Mucosa of stomach (tissue), 1 donor: ENCODE measurements at regions not wholly inside any gene's neighbourhood (a gene's known extent, or its start where the extent isn't known, plus 50 kb on each side); places are given as distances from the start of the nearest gene placed in this dataset.
"Not testable (repeated sequence)": the region's sequence is repeated elsewhere in the genome, so short reads cannot be mapped to it uniquely, and the experiment has no call there.

ENCODE experiments used
- H3K27me3 ChIP-seq: one replicate; pipeline ENCODE4 v1.7.0; 2013; ENCODE audit warnings: mild to moderate bottlenecking, low read length; ENCODE audit not compliant: control insufficient read depth, insufficient read depth
- H3K36me3 ChIP-seq: one replicate; pipeline ENCODE4 v1.7.0; 2013; ENCODE audit warnings: low read length; ENCODE audit not compliant: control insufficient read depth, insufficient read depth
- H3K4me1 ChIP-seq: one replicate; pipeline ENCODE4 v1.7.0; 2013; ENCODE audit warnings: mild to moderate bottlenecking, low read length; ENCODE audit not compliant: control insufficient read depth, insufficient read depth
- H3K4me3 ChIP-seq: one replicate; pipeline ENCODE4 v1.7.0; 2013; ENCODE audit warnings: low read length
- H3K9ac ChIP-seq: one replicate; pipeline ENCODE4 v1.7.0; 2013; ENCODE audit warnings: mild to moderate bottlenecking, low read length, moderate library complexity
- H3K9me3 ChIP-seq: one replicate; pipeline ENCODE4 v1.7.0; 2013; ENCODE audit warnings: mild to moderate bottlenecking, low read length, moderate library complexity; ENCODE audit not compliant: control insufficient read depth
- donor health status: Pancreatic carcinoma.

GRCh38 chr13:61600360-61601033, 184.8 kb upstream of the PCDH20 start:
- Histone ChIP-seq H3K27me3 (no peaks in the 10 kb centered on the region), H3K9ac (no peak overlapping the region)

GRCh38 chr13:61592489-61592888, 176.8 kb upstream of the PCDH20 start:
- no peaks in the 10 kb centered on the region for H3K27me3 ChIP-seq
- H3K9me3 ChIP-seq: no peaks in the 10 kb centered on the region
- H3K9ac ChIP-seq: no peak overlapping the region
- no peaks in the 10 kb centered on the region for H3K36me3 ChIP-seq
- H3K4me3 ChIP-seq: no peak overlapping the region
- no peaks in the 10 kb centered on the region for H3K4me1 ChIP-seq

More at GRCh38 chr13:61600360-61601033, 184.8 kb upstream of the PCDH20 start:
- H3K36me3 ChIP-seq: no peaks in the 10 kb centered on the region
- no peaks in the 10 kb centered on the region for H3K9me3 ChIP-seq
- H3K4me3 ChIP-seq: no peak overlapping the region
- H3K4me1 ChIP-seq: no peaks in the 10 kb centered on the region

GRCh38 chr13:61575973-61576372, 160.3 kb upstream of the PCDH20 start:
- H3K9ac ChIP-seq: no peak overlapping the region
- no peaks in the 10 kb centered on the region for H3K27me3 ChIP-seq
- no peak overlapping the region for H3K4me3 ChIP-seq
- no peaks in the 10 kb centered on the region for H3K4me1 ChIP-seq
- H3K36me3 ChIP-seq: no peaks in the 10 kb centered on the region
- H3K9me3 ChIP-seq: no peaks in the 10 kb centered on the region

- no peaks in the 10 kb centered on the region for H3K27me3 ChIP-seq
- H3K4me1 ChIP-seq: no peaks in the 10 kb centered on the region
- no peak overlapping the region for H3K4me3 ChIP-seq
- H3K36me3 ChIP-seq: no peaks in the 10 kb centered on the region
- no peaks in the 10 kb centered on the region for H3K9me3 ChIP-seq
- H3K9ac ChIP-seq: no peak overlapping the region
These were observed 148.0 kb upstream of the PCDH20 start for GRCh38 chr13:61563645-61564044.

- H3K9ac ChIP-seq: no peak overlapping the region
- no peak overlapping the region for H3K4me3 ChIP-seq
- H3K4me1 ChIP-seq: no peaks in the 10 kb centered on the region
- no peaks in the 10 kb centered on the region for H3K9me3 ChIP-seq
- no peaks in the 10 kb centered on the region for H3K27me3 ChIP-seq
- no peaks in the 10 kb centered on the region for H3K36me3 ChIP-seq
These were observed 131.3 kb upstream of the PCDH20 start for GRCh38 chr13:61546911-61547310.

- H3K4me1 ChIP-seq: no peaks in the 10 kb centered on the region
- no peaks in the 10 kb centered on the region for H3K9me3 ChIP-seq
- no peak overlapping the region for H3K4me3 ChIP-seq
- H3K27me3 ChIP-seq: no peaks in the 10 kb centered on the region
- no peak overlapping the region for H3K9ac ChIP-seq
- no peaks in the 10 kb centered on the region for H3K36me3 ChIP-seq
These were observed 130.8 kb upstream of the PCDH20 start for GRCh38 chr13:61546413-61546812.

- H3K27me3 ChIP-seq: no peaks in the 10 kb centered on the region
- H3K4me1 ChIP-seq: no peaks in the 10 kb centered on the region
- H3K9ac ChIP-seq: no peak overlapping the region
- no peaks in the 10 kb centered on the region for H3K36me3 ChIP-seq
- H3K9me3 ChIP-seq: no peaks in the 10 kb centered on the region
- H3K4me3 ChIP-seq: no peak overlapping the region
These were observed 120.8 kb upstream of the PCDH20 start for GRCh38 chr13:61536433-61536832.

- H3K27me3 ChIP-seq: no peaks in the 10 kb centered on the region
- H3K36me3 ChIP-seq: no peaks in the 10 kb centered on the region
- no peak overlapping the region for H3K4me3 ChIP-seq
- H3K4me1 ChIP-seq: no peaks in the 10 kb centered on the region
- H3K9ac ChIP-seq: no peak overlapping the region
- H3K9me3 ChIP-seq: no peaks in the 10 kb centered on the region
These were observed 115.9 kb upstream of the PCDH20 start for GRCh38 chr13:61531383-61532065.

- H3K9me3 ChIP-seq, H3K4me1 ChIP-seq, H3K27me3 ChIP-seq, H3K36me3 ChIP-seq, H3K4me3 ChIP-seq, H3K9ac ChIP-seq: not testable (repeated sequence)
These were observed 103.6 kb upstream of the PCDH20 start for GRCh38 chr13:61519214-61519613.

GRCh38 chr13:61508936-61509335, 93.3 kb upstream of the PCDH20 start:
- Histone ChIP-seq H3K27me3 (no peaks in the 10 kb centered on the region), H3K4me1 (no peaks in the 10 kb centered on the region), H3K36me3 (no peaks in the 10 kb centered on the region), H3K9ac (no peak overlapping the region), H3K9me3 (no peaks in the 10 kb centered on the region), H3K4me3 (no peak overlapping the region)

- no peaks in the 10 kb centered on the region for H3K9me3 ChIP-seq
- no peaks in the 10 kb centered on the region for H3K4me1 ChIP-seq
- no peak overlapping the region for H3K4me3 ChIP-seq
- no peak overlapping the region for H3K9ac ChIP-seq
- no peaks in the 10 kb centered on the region for H3K27me3 ChIP-seq
- H3K36me3 ChIP-seq: no peaks in the 10 kb centered on the region
These were observed 84.5 kb upstream of the PCDH20 start for GRCh38 chr13:61500176-61500575.

GRCh38 chr13:61495648-61496047, 80.0 kb upstream of the PCDH20 start:
- Histone ChIP-seq H3K4me1 (no peaks in the 10 kb centered on the region), H3K9ac (no peak overlapping the region), H3K4me3 (no peak overlapping the region), H3K9me3 (no peaks in the 10 kb centered on the region), H3K27me3 (no peaks in the 10 kb centered on the region), H3K36me3 (no peaks in the 10 kb centered on the region)
